NB4 (cell line): ENCODE measurements at regions not wholly inside any gene's neighbourhood (a gene's known extent, or its start where the extent isn't known, plus 50 kb on each side); places are given as distances from the start of the nearest gene placed in this dataset.

Source experiments
- CTCF ChIP-seq: IDR thresholded peaks from one replicate; pipeline ENCODE4 v1.5.1; 2012; ENCODE audit warnings: low read depth, low read length
- MYC ChIP-seq: IDR thresholded peaks from 2 replicates; pipeline ENCODE4 v1.6.1; 2011; ENCODE audit warnings: low read depth, low read length
- POLR2A ChIP-seq: IDR thresholded peaks from 2 replicates; pipeline ENCODE4 v1.6.1; 2011; ENCODE audit warnings: mild to moderate bottlenecking; ENCODE audit not compliant: insufficient read length; ENCODE audit errors: extremely low read depth
- TF ChIP-seq, protein P1 (sequence below): IDR thresholded peaks from 2 replicates; pipeline ENCODE4 v1.6.1; 2011; ENCODE audit warnings: low read depth, low read length

- no peak for TF ChIP-seq CTCF
- TF ChIP-seq MYC, result no peak
- no peak for TF ChIP-seq POLR2A
- TF ChIP-seq, protein P1, sequence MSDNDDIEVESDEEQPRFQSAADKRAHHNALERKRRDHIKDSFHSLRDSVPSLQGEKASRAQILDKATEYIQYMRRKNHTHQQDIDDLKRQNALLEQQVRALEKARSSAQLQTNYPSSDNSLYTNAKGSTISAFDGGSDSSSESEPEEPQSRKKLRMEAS, result no peak
Measured at GRCh38 chr5:71872311-71872864, 153.3 kb downstream of the CARTPT start.
